ENCODE measurements at regions not wholly inside any gene's neighbourhood (a gene's known extent, or its start where the extent isn't known, plus 50 kb on each side); places are given as distances from the start of the nearest gene placed in this dataset.
"Not testable (repeated sequence)": the region's sequence is repeated elsewhere in the genome, so short reads cannot be mapped to it uniquely, and the experiment has no call there.

GRCh38 chr4:95952538-95952937, 112.6 kb downstream of the PDHA2 start:
- TF ChIP-seq, protein P1, sequence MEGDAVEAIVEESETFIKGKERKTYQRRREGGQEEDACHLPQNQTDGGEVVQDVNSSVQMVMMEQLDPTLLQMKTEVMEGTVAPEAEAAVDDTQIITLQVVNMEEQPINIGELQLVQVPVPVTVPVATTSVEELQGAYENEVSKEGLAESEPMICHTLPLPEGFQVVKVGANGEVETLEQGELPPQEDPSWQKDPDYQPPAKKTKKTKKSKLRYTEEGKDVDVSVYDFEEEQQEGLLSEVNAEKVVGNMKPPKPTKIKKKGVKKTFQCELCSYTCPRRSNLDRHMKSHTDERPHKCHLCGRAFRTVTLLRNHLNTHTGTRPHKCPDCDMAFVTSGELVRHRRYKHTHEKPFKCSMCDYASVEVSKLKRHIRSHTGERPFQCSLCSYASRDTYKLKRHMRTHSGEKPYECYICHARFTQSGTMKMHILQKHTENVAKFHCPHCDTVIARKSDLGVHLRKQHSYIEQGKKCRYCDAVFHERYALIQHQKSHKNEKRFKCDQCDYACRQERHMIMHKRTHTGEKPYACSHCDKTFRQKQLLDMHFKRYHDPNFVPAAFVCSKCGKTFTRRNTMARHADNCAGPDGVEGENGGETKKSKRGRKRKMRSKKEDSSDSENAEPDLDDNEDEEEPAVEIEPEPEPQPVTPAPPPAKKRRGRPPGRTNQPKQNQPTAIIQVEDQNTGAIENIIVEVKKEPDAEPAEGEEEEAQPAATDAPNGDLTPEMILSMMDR (IDR thresholded peaks at IDR 0.05): not testable (repeated sequence)
- not testable (repeated sequence) for TF ChIP-seq POLR2A (IDR thresholded peaks at IDR 0.05)
